HepG2 (cell line): ENCODE measurements at regions not wholly inside any gene's neighbourhood (a gene's known extent, or its start where the extent isn't known, plus 50 kb on each side); places are given as distances from the start of the nearest gene placed in this dataset.

Source experiments
- ATAC-seq: fragments of 200-7000 bp; cut with Tn5 transposase; 3 replicates; pipeline ENCODE4 v1.9.1; 2020; ENCODE audit warnings: mild to moderate bottlenecking, moderate library complexity
- BruUV-seq: library from RNA; stranded (reverse); fragments of 400-500 nt; replicated peaks from 2 replicates; lab custom pipeline; 2021; lab: Mats Ljungman, UMichigan
- CTCF ChIA-PET: fragments of 300-600 bp; formaldehyde crosslinking; extraction: SDS; loops from one replicate; lab custom pipeline; 2021; ENCODE audit warnings: low total read pairs, inconsistent platforms, low intra/inter-chr PET ratio; lab: Yijun Ruan, JAX
- POLR2A ChIA-PET: fragments of 350-600 bp; sonication (Branson Sonifier 250); formaldehyde crosslinking; loops from one replicate; lab custom pipeline; 2020; ENCODE audit warnings: antibody characterized with exemption, inconsistent platforms; lab: Yijun Ruan, JAX
- DNase-seq: peaks from one replicate; pipeline ENCODE4 v3.0.0-alpha.2; 2015; ENCODE audit warnings: low spot score
- FAIRE-seq: peaks from 3 replicates; lab custom pipeline; 2011; peaks lifted over from hg19 to GRCh38; lab: Jason Lieb, UNC
- H2AFZ ChIP-seq: one replicate; pipeline ENCODE4 v1.6.1; 2011; ENCODE audit warnings: low read length, inconsistent platforms
- H3K27ac ChIP-seq: fragments of 300-600 bp; 3 replicates; pipeline ENCODE4 v1.8.0; 2011; ENCODE audit warnings: mixed run types, mild to moderate bottlenecking, mixed read lengths, low read length, inconsistent platforms; ENCODE audit not compliant: insufficient read depth; ENCODE audit errors: extremely low read length
- H3K27me3 ChIP-seq, 2 experiments: fragments of 200-600 bp in 1 of 2; 2 replicates in 1 of 2; 3 replicates in 1 of 2; pipeline versions ENCODE4 v1.6.0 to v1.8.0; 2011; ENCODE audit warnings: low read length in 2 of 2, mild to moderate bottlenecking in 2 of 2, moderate library complexity in 2 of 2, inconsistent platforms in 1 of 2; ENCODE audit not compliant: insufficient read depth in 2 of 2, control insufficient read depth in 1 of 2
- H3K36me3 ChIP-seq, 2 experiments: fragments of 200-600 bp in 1 of 2; replicated peaks in 1 of 2; 2 replicates in 1 of 2; 3 replicates in 1 of 2; pipeline versions ENCODE4 v1.5.1 to v1.8.0; 2011; ENCODE audit warnings: low read length in 2 of 2, inconsistent platforms in 1 of 2; ENCODE audit not compliant: insufficient read depth in 2 of 2, control insufficient read depth in 1 of 2
- H3K4me1 ChIP-seq: 2 replicates; pipeline ENCODE4 v1.5.1; 2012; ENCODE audit warnings: low read length, inconsistent platforms; ENCODE audit not compliant: insufficient read depth
- H3K4me2 ChIP-seq: 2 replicates; pipeline ENCODE4 v1.6.0; 2011; ENCODE audit warnings: low read depth, low read length, inconsistent platforms
- H3K4me3 ChIP-seq, 3 experiments: fragments of 200-600 bp in 1 of 3; sonication (generic), shearing (Covaris generic) in 1 of 3; replicated peaks in 1 of 3; 2 replicates each; pipeline ENCODE4 v1.5.1; 2011 to 2016; ENCODE audit warnings: low read length in 3 of 3, inconsistent platforms in 2 of 3, low read depth in 2 of 3, mild to moderate bottlenecking in 2 of 3, control low read depth in 1 of 3, mixed read lengths in 1 of 3; ENCODE audit not compliant: insufficient read depth in 1 of 3
- H3K79me2 ChIP-seq: one replicate; pipeline ENCODE4 v1.6.1; 2011; ENCODE audit warnings: low read length, inconsistent platforms; ENCODE audit not compliant: insufficient read depth
- H3K9ac ChIP-seq: 2 replicates; pipeline ENCODE4 v1.6.0; 2011; ENCODE audit warnings: mild to moderate bottlenecking, low read depth, low read length, inconsistent platforms; ENCODE audit not compliant: insufficient read depth
- H3K9me3 ChIP-seq: 2 replicates; pipeline ENCODE4 v1.5.1; 2012; ENCODE audit warnings: mild to moderate bottlenecking, low read length
- H4K20me1 ChIP-seq: 2 replicates; pipeline ENCODE4 v1.6.0; 2011; ENCODE audit warnings: inconsistent platforms, mild to moderate bottlenecking, low read length, moderate library complexity; ENCODE audit not compliant: insufficient read depth
- BORCS8-MEF2B ChIP-seq: sonication (generic); formaldehyde crosslinking; IDR thresholded peaks from 2 replicates; pipeline ENCODE4 v1.8.0; 2022; ENCODE audit warnings: mild to moderate bottlenecking, missing genetic modification reagents
- CBX2 ChIP-seq, 2 experiments: fragments of 200-600 bp in 1 of 2; sonication (generic); formaldehyde crosslinking in 1 of 2; IDR thresholded peaks; 2 replicates each; pipeline versions ENCODE4 v1.7.0 to v1.8.1; 2018 to 2022; ENCODE audit warnings: low read depth in 2 of 2, low read length in 1 of 2, mild to moderate bottlenecking in 1 of 2, missing genetic modification reagents in 1 of 2
- CENPT ChIP-seq: sonication (generic); formaldehyde crosslinking; IDR thresholded peaks from 2 replicates; pipeline ENCODE4 v1.8.0; 2022; ENCODE audit warnings: low read depth, mild to moderate bottlenecking, moderate library complexity, missing genetic modification reagents
- GATAD2A ChIP-seq: IDR thresholded peaks from 2 replicates; pipeline ENCODE4 v1.6.1; 2016
- HES4 ChIP-seq: sonication (generic); formaldehyde crosslinking; IDR thresholded peaks from 2 replicates; pipeline ENCODE4 v1.9.0; 2021; ENCODE audit warnings: mild to moderate bottlenecking, missing genetic modification reagents, borderline replicate concordance
- HNRNPL ChIP-seq: fragments of 200-400 bp; formaldehyde crosslinking; IDR thresholded peaks from 2 replicates; pipeline ENCODE4 v1.6.1; 2017; ENCODE audit warnings: mild to moderate bottlenecking, low read depth, low read length
- SETDB1 ChIP-seq: sonication (generic); formaldehyde crosslinking; IDR thresholded peaks from 2 replicates; pipeline ENCODE4 v1.5.1; 2020; ENCODE audit warnings: missing genetic modification reagents, mild to moderate bottlenecking, borderline replicate concordance
- SIX1 ChIP-seq: sonication (generic); formaldehyde crosslinking; IDR thresholded peaks from 2 replicates; pipeline ENCODE4 v1.4.0; 2020; ENCODE audit warnings: missing genetic modification reagents, borderline replicate concordance
- SRSF1 ChIP-seq: fragments of 200-400 bp; formaldehyde crosslinking; optimal IDR thresholded peaks from 2 replicates; pipeline ENCODE3; 2017; ENCODE audit warnings: mild to moderate bottlenecking, low read depth, low read length, moderate library complexity
- ZFP36L1 ChIP-seq: sonication (generic); formaldehyde crosslinking; IDR thresholded peaks from 2 replicates; pipeline ENCODE4 v1.8.0; 2022; ENCODE audit warnings: mild to moderate bottlenecking, missing genetic modification reagents, moderate library complexity
- ZFP90 ChIP-seq: sonication (generic); formaldehyde crosslinking; IDR thresholded peaks from 2 replicates; pipeline ENCODE4 v1.8.0; 2022; ENCODE audit warnings: missing genetic modification reagents, mild to moderate bottlenecking, inconsistent platforms, borderline replicate concordance
- ZNF274 ChIP-seq: sonication (generic); formaldehyde crosslinking; IDR thresholded peaks from 2 replicates; pipeline ENCODE4 v1.5.1; 2020; ENCODE audit warnings: mild to moderate bottlenecking, missing genetic modification reagents
- ZNF75D ChIP-seq: sonication (generic); formaldehyde crosslinking; IDR thresholded peaks from 2 replicates; pipeline ENCODE4 v1.8.1; 2023; ENCODE audit warnings: missing genetic modification reagents, mild to moderate bottlenecking, borderline replicate concordance
- WGBS: methylation state at CpG from one replicate; pipeline ENCODE4 v1.1.6; 2017; ENCODE audit warnings: low lambda C conversion rate; 5-methylcytosine and 5-hydroxymethylcytosine counted together
- in situ Hi-C: cut with HindIII; loops from 2 replicates; pipeline ENCODE4 v1.10.0; 2017; ENCODE audit warnings: low pct_unique_long_range_greater_than_20kb; ENCODE audit not compliant: extremely low pct_ligation_motif_present
- intact Hi-C: fragments of 100-400 bp; cut with micrococcal nuclease; formaldehyde crosslinking; loops from one replicate; pipeline ENCODE4 v1.10.0; 2022; ENCODE audit not compliant: unreplicated experiment
- TF ChIP-seq, protein P1 (sequence below), 2 experiments: sonication (generic) in 1 of 2; formaldehyde crosslinking in 1 of 2; IDR thresholded peaks; 2 replicates each; pipeline versions ENCODE4 v1.4.0 to v1.6.1; 2016 to 2020; ENCODE audit warnings: borderline replicate concordance in 1 of 2, low read depth in 1 of 2, mild to moderate bottlenecking in 1 of 2, missing genetic modification reagents in 1 of 2
- TF ChIP-seq, protein P2 (sequence below): sonication (generic); formaldehyde crosslinking; IDR thresholded peaks from 2 replicates; pipeline ENCODE4 v1.4.0; 2020; ENCODE audit warnings: missing genetic modification reagents
- TF ChIP-seq, protein P3 (sequence below): sonication (generic); formaldehyde crosslinking; IDR thresholded peaks from 2 replicates; pipeline ENCODE4 v1.5.1; 2020; ENCODE audit warnings: missing genetic modification reagents, mild to moderate bottlenecking, borderline replicate concordance
- TF ChIP-seq, protein P4 (sequence below): sonication (generic); formaldehyde crosslinking; IDR thresholded peaks from 2 replicates; pipeline ENCODE4 v1.4.0; 2020; ENCODE audit warnings: missing genetic modification reagents

DNA sequence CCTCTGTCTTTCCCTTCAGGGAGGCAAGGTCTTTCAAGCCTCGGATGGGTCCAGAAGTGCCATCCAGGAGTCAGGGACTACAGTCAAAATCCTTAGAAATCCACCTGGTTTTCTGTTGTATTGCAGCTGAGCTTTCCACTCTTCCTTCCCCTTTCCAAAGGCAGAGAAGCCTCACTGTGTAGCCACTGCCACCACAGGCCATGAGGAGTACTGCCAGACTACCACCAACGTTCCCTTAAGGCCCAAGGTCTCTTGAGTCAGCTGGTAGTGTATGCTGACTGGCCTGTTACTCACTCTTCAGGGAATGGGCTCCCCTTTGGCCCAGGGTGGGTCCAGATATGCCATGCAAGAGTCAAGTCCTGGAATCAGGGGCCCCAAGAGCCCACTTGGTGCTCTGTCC, 1454.1 kb downstream of the PCDH19 start:
- CTCF ChIA-PET, result no interaction called here
- Histone ChIP-seq H3K4me1 (no peaks in the 10 kb centered on the region), H3K9me3 (no peaks in the 10 kb centered on the region; the same call in 1 of the 2 replicates), H3K36me3 (no peaks in the 10 kb centered on the region), H3K79me2 (no peaks in the 10 kb centered on the region), H3K4me3 (no peak overlapping the region), H2AFZ (no peak overlapping the region), H3K4me2 (no peak overlapping the region), H3K27ac (no peak overlapping the region), H4K20me1 (no peaks in the 10 kb centered on the region), H3K9ac (no peak overlapping the region), H3K27me3 (no peaks in the 10 kb centered on the region)
- BruUV-seq, result no TSS peak
- POLR2A ChIA-PET, result no interaction called here
- in situ Hi-C loops (no loop called here), intact Hi-C loops (no loop called here)
- DNase-seq, result no peak
- 0% methylated on average over 1 of the region's 2 CpGs for WGBS
- no peak for FAIRE-seq
- peak; percentile 26; the same call in 1 of the 3 replicates for ATAC-seq
- TF ChIP-seq SIX1 (CRISPR knock-in tag), result no peak
- TF ChIP-seq BORCS8-MEF2B (CRISPR knock-in tag), result no peak
- TF ChIP-seq ZNF75D (CRISPR knock-in tag), result no peak
- TF ChIP-seq, protein P1, sequence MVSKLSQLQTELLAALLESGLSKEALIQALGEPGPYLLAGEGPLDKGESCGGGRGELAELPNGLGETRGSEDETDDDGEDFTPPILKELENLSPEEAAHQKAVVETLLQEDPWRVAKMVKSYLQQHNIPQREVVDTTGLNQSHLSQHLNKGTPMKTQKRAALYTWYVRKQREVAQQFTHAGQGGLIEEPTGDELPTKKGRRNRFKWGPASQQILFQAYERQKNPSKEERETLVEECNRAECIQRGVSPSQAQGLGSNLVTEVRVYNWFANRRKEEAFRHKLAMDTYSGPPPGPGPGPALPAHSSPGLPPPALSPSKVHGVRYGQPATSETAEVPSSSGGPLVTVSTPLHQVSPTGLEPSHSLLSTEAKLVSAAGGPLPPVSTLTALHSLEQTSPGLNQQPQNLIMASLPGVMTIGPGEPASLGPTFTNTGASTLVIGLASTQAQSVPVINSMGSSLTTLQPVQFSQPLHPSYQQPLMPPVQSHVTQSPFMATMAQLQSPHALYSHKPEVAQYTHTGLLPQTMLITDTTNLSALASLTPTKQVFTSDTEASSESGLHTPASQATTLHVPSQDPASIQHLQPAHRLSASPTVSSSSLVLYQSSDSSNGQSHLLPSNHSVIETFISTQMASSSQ (IDR thresholded peaks at IDR 0.05; ENCODE audit: low read depth), result no peak
- TF ChIP-seq, protein P1 (CRISPR knock-in tag; IDR thresholded peaks at IDR 0.05; ENCODE audit: borderline replicate concordance), result no peak
- no peak for TF ChIP-seq ZNF274 (CRISPR knock-in tag)
- no peak for TF ChIP-seq ZFP90 (CRISPR knock-in tag)
- TF ChIP-seq CENPT, result no peak
- TF ChIP-seq, protein P2, sequence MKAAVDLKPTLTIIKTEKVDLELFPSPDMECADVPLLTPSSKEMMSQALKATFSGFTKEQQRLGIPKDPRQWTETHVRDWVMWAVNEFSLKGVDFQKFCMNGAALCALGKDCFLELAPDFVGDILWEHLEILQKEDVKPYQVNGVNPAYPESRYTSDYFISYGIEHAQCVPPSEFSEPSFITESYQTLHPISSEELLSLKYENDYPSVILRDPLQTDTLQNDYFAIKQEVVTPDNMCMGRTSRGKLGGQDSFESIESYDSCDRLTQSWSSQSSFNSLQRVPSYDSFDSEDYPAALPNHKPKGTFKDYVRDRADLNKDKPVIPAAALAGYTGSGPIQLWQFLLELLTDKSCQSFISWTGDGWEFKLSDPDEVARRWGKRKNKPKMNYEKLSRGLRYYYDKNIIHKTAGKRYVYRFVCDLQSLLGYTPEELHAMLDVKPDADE (CRISPR knock-in tag), result no peak
- TF ChIP-seq, protein P3, sequence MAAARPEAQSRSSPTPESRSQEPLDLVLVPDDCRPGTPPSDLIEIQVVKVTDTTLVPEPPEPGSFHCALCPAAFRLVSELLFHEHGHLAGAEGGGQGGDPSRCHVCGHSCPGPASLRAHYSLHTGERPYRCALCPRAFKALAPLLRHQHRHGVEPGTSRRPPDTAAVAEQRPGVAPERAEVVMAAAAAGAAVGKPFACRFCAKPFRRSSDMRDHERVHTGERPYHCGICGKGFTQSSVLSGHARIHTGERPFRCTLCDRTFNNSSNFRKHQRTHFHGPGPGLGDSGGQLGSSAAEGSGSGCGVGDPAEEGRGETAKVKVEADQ, result no peak
- TF ChIP-seq HNRNPL, result no peak
- no peak for TF ChIP-seq SRSF1
- TF ChIP-seq, protein P4, sequence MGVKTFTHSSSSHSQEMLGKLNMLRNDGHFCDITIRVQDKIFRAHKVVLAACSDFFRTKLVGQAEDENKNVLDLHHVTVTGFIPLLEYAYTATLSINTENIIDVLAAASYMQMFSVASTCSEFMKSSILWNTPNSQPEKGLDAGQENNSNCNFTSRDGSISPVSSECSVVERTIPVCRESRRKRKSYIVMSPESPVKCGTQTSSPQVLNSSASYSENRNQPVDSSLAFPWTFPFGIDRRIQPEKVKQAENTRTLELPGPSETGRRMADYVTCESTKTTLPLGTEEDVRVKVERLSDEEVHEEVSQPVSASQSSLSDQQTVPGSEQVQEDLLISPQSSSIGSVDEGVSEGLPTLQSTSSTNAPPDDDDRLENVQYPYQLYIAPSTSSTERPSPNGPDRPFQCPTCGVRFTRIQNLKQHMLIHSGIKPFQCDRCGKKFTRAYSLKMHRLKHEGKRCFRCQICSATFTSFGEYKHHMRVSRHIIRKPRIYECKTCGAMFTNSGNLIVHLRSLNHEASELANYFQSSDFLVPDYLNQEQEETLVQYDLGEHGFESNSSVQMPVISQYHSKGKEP (CRISPR knock-in tag), result no peak
- TF ChIP-seq CBX2 (IDR thresholded peaks at IDR 0.05; ENCODE audit: low read depth, low read length), result no peak
- no peak for TF ChIP-seq CBX2 (CRISPR knock-in tag; IDR thresholded peaks at IDR 0.05; ENCODE audit: low read depth)
- TF ChIP-seq ZFP36L1, result no peak
- no peak for TF ChIP-seq GATAD2A (CRISPR knock-in tag)
- TF ChIP-seq HES4 (CRISPR knock-in tag), result no peak
- TF ChIP-seq SETDB1, result no peak
